NCI-H1092 (cell line): ENCODE measurements at regions not wholly inside any gene's neighbourhood (a gene's known extent, or its start where the extent isn't known, plus 50 kb on each side); places are given as distances from the start of the nearest gene placed in this dataset.

Experiments used
- DNase-seq: peaks from one replicate; lab custom pipeline; 2025; lab: John Stamatoyannopoulos, UW

DNA sequence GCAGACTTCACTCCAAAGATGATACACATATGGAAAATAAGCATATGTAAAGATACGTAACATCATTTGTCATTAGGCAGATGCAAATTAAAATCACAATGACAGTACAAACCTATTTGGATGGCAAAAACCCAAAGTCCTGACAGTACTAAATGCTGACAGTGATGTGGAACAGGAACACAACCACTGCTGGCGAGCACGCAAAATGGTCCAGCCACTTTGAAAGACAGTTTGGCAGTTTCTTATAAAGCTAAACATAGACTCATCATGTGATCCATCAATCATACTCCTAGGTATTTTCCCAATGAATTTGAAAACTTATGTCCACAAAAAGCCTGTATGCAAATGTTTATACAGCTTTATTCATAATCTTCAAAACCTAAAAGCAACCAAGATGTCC is 200.7 kb downstream of the RAMP3 start:
- DNase-seq = no peak

DNA sequence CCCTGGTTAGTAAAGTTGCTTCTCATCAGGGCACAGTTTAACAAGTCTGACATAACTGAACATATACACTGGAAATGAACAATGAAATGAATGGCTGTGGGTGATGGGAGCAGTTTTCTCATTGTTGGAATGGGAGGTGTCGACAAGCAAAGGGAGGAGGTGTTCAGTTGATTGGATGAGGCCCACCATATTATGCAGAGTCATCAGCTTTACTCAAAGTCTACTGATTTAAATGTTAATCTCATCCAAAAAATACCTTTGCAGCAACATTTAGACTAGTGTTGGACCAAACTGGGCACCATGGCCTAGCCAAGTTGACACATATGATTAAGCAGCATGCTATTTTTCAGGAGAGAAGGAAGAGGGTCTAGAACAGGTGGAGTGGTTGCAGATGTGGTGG is 201.7 kb downstream of the RAMP3 start:
- no peak for DNase-seq

DNA sequence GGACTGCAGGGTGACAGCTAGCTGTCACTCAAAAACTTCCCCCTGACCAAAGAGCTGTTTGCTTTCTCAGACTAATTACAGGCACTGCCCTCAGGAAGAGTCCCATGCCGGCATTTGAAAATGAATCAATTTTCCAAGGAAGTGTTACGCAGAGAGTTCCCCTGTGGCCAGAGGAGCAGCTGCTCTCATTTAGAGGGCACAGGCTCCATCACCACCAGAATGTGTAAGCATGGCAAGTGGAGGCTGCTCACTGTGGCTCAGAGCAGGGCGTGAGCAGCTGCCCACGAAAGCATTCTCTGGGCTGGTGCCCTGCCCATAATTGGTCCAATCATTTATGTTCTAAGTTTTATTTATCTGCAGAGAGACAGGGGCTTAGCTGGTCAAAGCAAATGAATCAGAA is 202.2 kb downstream of the RAMP3 start:
- DNase-seq = no peak

DNA sequence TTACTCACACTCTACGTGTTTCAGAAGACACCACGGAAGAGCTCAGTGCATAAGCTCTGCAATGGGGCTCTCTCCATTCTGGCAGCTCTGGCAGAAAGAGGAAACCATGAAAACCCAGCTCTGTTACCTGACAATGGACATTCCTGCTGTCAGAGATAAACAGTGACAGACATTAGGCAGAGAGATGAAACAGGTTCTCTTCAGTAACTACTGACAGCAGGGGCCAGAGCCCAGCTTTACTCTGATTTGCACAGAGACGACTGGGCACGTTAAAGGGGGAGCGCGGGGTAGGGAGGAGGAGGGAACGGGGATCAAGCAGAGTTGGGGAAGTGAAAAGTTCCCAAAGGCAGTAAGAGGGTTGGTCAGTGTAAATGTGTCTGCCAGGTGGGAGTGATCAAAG is 206.1 kb downstream of the RAMP3 start:
- DNase-seq = no peak

DNA sequence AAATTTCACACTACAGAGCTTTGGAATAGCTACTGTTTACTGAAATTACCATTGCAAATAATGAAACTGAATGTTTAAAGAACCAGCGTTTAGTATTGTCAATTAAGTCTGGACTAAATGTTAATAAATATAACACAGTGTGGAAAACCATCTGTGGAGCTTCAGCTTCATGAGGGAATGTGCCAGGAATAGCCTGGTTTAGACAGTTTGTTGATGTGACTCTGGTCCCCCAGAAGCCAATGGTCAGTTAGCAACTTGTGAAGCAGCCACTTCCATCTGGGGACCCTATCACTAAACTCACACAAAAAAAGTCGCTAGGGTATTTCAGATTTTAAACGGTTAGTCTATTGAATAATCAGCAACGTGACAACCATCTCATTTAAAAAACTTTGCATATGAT is 207.8 kb downstream of the RAMP3 start:
- DNase-seq = no peak

DNA sequence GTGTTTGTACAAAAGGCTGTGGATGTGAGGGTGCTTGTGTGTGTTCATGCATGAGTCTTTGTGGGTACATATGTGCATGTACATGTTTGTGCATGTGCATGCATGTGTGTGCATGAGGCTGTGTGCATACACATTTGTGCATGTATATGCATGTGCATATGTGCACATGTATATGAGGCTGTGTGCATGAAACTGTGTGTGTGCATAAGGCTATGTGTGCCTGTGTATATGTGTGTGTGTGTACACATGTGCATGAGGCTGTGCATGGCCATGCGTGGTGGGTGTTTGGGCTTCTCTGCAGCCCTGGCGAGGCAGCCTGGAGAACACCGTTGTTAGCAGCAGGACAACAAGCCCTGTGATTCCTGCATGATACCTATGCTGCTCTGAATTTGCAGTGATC is 207.7 kb upstream of the ADCY1 start:
- DNase-seq = no peak

DNA sequence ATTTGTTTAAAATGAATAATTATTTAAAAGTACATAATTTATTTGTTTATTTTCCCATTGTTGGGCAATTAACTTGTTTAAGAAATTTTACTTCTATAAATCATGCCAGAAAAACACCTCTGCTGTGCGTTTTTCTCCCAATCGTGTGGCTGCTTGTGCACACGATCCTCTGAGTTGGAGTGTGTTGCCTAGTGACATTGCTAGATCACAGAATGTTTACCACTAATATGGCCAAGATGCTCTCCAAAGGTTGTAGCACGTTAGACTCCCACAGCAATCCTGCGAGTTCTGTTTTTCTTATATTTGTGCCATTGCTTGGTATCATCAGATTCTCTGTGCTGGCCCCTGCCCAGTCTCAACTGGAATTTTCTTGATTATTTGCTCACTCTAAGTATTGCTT is 207.1 kb upstream of the ADCY1 start:
- DNase-seq = no peak

DNA sequence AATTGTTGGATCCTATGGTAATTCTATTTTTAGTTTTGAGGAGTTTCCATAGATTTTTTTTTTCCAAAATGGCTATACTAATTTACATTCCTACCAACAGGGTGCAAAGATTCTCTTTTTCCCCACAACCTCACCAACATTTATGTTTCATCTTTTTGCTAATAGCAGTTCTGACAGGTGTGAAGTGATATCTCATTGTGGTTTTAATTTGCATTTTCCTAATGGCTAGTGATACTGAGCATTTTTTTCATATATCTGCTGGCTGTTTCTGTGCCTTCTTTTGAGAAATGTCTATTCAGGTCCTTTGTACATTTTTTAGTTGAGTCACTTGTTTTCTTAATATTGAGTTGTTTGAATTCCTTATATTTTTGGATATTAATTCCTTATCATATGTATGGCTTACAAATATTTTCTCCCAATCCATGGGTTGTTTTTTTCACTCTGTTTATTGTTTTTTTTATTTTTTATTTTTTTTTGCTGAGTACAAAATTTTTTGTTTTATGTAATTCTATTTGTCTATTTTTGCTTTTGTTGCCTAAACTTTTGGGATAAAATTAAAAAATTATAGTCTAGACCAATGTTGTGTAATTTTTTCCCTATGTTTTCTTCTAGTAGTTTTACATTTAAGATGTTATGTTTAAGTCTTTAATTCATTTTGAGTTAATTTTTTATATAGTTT is 205.9 kb upstream of the ADCY1 start:
- DNase-seq = no peak

DNA sequence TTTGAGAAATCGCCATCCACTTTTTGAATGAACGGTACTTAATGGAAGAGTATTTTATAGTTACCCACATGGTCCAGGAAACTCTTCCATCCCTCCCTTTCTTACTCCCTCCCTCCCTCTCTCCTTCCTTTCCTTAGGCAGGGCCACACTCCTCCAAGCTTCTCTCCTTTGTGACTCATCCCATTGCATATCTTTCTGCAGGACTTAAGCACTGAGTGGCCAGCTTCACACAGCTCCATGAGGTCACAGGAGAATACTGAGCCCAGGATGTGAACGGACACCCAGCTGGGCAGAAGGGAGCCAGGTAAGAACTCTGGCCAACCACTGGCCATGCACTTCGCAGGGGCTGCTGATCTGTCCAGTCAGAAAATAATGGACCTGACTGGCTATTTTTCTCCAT is 189.7 kb upstream of the ADCY1 start:
- no peak for DNase-seq

DNA sequence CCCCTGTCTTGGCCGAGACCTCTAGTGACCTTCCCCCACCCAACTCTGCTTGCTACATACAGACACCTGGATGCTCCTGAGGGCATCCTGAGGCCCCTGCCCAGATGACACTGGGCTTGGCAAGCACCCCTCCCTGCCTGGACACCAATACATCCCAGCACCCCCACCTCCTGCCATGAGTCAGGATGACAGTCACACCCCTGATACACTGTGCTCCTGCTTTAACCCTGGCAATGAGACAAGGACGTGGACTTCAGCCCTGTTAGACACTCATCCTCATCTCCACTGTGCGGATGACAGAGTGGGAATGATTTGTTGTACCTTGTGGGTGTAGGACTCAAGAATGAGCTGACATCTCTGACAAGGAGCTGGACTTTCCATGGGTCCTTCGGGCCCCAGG is 186.3 kb upstream of the ADCY1 start:
- DNase-seq = no peak

DNA sequence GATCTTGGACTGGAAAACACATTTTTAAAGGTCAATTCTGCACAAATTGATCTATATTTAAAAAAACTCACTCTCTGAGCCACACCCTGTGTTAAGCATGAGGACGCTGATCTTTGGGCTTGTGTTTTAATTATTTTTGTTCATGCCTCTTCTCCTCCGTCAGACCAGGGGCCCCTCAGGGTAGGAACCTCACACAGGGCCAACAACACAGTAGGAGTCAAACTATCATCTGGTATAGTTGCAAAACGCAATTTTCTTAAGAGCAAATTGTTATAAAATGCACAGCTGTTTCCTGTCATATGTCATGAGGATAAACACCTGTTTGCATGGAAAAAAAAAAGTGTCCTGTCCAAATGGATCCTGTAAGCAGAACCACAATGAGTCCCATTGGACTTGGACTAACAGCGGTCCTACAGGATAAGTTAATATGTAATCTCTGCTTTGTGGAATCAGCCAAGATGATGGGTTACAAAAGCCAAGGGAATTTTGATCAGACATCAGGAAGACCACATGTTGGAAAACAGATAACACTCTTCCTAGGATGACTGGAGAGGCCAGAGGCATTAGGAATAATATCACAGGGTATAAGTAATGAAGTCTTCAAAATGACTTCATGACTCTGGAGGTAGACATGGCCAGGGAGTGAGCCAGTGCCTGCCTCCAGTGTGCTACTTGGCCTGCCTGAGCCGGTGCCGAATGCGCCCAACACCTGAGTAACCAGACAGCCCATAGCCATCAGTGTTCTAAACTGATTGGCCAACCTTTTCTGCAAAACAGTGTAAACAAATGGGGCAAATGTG is 184.9 kb upstream of the ADCY1 start:
- no peak for DNase-seq

DNA sequence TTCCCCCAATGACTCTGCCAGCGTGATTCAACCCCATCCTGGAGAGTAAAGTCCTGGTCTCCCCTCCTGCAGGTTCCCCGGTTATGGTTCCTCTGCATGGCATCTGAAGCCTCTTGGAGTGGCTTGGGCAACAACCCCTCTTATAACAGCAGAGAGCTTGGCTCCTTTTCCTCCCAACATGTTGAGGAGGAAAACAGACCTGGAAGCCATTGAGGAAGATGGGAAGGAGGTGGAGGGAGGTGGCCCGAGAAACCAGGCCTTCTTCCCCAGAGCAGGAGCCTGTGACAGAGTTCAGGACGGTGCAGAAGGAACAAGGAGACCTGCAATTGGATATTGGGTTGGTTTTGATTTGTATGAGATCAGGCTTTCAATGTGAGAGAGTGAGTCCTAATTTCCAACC is 184.0 kb upstream of the ADCY1 start:
- no peak for DNase-seq

DNA sequence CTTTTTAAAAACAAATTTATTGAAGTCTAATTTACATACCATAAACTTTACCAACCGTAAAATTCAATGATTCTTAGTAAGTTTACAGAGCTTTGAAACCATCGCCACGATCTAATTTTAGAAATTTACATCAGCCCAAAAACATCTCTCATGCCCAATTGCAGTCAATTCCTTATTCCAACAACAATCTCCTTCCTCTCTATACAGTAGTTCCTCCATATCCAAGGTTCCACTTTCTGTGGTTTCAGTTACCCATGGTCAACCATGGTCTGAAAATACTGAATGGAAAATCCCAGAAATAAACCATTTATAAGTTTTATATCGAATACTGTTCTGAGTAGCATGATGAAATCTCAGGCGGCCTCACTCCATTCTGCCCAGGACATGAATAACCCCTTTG is 183.4 kb upstream of the ADCY1 start:
- DNase-seq = no peak

DNA sequence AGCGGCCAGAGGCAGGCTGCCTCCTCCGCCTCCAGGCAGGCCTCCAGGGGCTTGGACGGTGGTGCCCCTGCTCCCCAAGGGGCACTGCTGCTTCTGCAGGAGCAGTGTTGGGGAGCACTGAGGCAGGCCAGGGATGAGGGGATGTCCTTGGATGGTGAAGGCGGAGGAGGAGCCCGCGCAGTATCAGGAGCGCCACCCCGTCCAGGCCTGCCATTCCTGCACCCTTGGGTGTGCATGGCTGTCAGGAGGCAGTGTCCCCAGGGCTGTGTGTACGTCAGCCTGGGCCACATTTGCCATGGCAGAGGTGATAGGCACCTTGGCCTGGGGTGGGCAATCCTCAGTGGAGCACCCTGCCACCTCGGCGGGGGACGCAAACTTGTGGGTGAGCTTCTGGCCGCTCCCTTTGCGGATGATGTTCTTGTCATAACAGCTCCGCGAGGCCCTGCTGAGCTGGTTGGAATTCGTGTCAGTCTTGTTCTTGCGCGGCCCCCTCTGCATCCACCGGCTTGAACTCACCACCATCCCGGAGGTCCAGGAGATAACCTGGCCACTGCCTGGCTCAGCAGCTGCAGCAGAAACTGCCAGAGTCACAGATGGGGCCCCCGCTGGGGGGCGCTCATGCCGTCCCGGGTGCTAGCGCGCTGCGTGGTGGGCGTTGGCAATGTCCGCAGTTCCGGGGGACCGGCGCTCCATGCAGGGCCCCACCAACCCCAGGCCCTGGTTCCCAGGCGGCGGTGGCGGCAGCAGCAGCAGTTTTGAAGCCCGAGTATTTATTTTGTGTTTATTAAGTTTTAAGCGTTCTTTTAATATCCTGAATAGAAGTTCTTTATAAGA is 182.3 kb upstream of the ADCY1 start:
- DNase-seq = no peak

DNA sequence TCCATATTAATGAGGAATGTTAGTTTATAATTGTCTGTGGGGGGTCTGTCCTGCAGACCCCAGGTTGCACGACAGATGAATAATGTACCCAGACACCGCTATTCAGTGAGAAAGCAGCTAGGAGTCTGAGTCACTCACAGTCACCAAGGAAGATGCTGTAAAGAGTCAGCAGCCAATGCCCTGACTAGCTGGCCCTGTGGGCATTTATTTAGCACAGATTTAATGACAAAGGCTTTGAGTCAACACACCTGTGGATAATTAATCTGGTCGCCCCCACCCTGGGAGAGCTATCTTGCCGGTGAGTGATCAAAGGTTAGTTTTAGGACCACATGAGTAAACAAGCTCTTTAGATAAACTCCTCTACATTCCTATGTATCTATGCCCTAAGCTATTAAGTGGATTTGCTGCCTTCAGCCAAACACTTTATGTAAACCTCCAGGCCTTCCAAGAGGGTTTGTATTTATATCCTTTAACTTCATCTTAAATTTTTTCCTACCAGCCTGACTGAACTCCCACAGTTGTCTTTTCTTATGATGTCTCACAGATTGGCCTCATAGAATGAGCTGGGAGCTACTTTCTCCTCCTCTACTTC is 180.0 kb upstream of the ADCY1 start:
- DNase-seq = no peak

DNA sequence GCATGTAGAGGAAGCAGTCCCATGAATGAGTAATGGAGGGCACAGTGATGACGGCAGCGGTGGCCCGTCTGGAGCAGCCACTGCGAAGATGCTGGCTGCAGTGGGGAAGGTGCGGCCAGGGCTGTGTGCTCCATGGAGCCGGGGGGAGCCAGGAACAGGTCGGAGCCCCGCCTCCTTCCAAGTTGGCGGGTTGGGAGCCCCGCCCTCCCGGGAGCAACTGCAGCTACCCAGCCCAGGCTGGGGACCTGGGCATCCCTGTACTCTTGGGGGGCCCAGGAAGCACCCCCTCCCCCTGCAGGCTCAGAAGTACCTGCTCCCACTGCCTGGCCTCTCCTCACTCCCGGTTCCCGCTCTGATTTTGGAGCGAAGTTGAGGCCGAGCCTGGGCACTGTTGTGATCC is 175.1 kb upstream of the ADCY1 start:
- DNase-seq = no peak

DNA sequence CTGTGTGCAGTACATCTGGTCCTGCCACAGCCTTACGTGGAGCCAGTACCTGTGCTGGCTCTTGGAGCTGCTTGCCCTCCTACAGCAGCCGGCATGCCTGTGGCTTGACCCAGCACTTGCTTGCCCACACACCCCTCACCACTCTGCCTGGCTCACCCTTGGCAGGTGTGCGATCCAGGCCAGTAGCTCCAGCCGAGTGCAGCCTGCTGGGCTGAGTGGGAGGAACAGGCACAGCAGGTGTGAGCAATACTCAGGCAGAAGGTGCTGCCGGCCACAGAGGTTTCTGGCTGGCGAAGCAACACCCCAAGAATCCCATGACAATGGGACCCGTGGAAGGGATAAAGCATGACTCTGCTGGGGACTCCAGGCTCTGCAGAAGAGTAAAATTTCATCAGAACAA is 173.5 kb upstream of the ADCY1 start:
- DNase-seq = no peak

DNA sequence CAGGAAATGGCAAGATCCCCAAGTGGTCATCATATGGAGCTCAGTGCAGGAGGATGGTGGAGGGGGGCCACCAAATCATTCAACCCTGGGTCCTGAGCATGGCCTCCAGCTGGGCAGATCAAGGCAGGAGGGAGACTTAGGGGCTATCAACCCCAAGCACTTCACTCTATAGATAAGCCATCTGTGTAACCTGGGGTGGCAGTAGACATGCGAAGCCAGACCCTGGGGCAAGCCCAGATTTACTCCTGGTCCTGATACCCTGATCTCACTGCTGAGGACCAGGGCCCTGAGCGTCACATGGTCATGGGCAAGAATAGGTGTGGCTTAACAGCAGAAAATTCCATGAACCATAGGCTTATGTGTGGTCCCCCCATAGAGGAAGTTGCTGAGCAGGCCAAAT is 173.0 kb upstream of the ADCY1 start:
- DNase-seq = no peak

DNA sequence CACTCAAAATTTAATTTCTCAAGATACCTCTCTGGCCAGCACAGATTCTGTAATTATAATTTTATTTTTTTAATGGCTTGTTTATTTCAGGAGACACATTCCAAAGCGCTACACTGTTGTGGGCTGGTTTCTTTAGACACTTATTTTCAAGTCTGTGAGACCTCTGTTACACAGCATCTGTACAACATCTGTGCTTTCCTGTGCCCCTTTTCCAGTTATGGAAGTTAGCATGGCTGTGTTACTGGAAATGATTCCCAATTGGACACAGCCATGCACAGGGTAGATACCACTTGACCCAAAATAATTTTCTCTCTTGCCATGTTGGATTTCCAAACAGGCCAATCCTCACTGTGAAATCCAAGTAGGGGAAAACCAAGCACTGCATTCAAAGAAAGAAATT is 172.3 kb upstream of the ADCY1 start:
- no peak for DNase-seq

DNA sequence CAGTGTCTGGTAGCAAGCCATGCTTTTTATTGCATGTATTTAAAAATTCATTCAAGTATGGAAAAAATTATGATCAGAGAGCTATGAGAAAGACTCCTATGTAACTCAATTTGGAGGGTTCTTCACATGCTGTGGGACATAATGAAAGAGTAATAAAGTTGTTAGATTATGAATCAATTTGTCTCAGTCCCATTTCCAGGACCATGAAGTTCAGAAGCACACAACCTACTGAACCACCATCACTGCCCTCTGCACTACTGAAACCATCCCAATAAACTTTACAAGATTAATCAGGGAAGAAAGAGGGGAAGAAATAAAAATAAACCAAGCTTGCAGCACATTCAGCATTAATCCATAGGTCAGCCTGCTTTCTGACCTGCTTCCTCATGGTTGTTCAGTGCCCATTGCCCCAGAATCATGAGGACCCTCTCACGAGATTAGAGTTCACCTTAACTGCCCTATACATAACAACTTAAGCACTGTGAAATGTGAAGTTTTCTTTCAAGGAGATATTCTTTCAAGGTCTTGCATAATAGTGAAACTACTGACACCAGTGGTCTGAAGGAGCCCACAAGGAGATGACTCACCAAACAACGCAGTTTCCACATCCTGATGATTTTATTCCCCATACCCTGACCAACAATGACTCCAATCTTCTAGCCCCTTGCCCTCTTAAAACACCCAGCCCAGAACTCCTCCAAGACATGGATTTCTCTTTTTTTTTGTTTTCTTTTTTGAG is 171.5 kb upstream of the ADCY1 start:
- no peak for DNase-seq

DNA sequence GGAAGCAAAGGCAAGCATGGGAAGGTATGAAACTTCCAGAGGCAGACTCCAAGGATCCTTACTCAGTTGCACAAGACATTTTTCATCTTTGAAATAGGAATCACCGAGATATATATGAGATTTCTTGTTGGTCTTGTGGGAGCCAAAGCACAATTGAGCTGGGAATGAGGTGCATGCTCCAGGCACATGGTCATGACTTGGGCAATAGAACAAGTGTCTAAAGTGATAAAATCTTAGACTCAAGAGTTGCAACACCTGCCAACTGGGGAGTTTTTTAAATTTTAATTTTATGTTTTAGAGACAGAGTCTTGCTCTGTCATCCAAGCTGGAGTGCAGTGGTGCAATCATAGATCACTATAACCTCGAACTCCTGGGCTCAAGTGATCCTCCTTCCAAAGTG is 169.5 kb upstream of the ADCY1 start:
- no peak for DNase-seq
